Pons (tissue), 1 donor: ENCODE measurements at regions not wholly inside any gene's neighbourhood (a gene's known extent, or its start where the extent isn't known, plus 50 kb on each side); places are given as distances from the start of the nearest gene placed in this dataset.

ENCODE experiments used
- DNase-seq: peaks from one replicate; pipeline ENCODE4 v3.0.0-alpha.2; 2016; ENCODE audit warnings: low spot score

- no peak for DNase-seq
Observed at GRCh38 chr18:72181241-72181764, 362.8 kb downstream of the CBLN2 start.

GRCh38 chr18:72180689-72181088, 363.5 kb downstream of the CBLN2 start:
- no peak for DNase-seq

- DNase-seq, result no peak
Observed at GRCh38 chr18:72174972-72175649, 369.0 kb downstream of the CBLN2 start.

DNA sequence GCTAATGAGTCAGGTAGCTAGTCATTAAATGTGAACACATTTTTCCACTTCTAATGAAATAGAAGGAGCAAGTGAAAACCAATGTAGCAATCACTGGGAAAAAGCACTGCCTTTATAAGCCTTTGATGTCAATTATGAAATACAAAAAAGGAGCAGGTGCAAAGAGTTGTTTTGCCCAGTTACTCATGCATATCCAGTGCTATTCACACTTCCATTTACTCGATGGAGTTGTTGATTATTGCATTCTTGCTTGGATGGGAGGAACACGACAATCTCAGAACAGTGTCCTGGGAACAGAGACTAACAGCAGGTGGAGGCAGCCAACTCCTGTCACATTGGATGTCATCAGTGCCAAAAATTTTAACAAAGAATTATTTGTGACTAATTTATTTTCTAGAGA, 372.5 kb downstream of the CBLN2 start:
- no peak for DNase-seq

- DNase-seq, result no peak
Observed at GRCh38 chr18:72161691-72162090, 382.5 kb downstream of the CBLN2 start.

DNA sequence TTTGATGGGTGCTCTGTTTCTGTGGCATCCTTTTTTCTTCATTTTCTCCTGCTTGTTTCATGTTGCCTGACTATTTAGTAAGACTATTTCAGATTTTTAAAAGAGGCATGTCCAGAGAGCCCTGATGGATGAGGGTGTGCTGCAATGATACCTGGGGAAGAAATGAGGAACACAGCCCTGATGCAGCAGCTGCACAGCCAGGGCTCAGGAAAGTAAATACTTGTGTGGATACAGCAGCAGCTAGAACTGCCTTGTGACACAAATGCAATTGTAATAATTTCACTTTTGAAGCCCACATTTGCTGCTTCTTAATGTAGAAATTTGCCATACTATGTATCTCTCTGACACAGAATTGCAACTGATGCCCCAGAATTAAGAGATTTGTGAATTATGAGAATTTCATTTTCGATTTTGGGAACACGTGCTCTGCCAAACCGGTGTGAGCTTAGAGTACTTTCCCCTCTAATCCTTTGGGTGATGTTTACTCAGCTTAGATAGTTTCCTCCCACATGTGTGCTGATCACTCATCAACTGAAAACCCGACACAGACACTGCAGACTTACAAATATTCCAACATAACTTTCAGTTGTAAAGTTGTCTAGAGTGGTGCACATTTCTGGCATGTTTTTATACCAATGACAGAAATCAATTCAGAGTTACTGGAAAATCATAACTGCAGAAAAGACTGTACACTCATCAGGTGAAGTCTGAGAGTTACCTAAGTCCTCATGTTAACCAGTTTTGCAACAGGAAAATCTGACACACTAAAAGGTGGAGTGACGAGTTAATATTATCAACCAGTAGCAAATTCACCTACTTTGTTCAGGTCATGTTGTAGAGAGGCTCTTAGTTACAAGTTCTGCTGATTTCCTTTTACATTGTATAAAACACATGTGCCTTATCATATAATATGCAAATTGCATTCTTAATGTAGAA, 383.4 kb downstream of the CBLN2 start:
- DNase-seq, result no peak

GRCh38 chr18:72155327-72155726, 388.8 kb downstream of the CBLN2 start:
- peak; percentile 90 for DNase-seq

DNA sequence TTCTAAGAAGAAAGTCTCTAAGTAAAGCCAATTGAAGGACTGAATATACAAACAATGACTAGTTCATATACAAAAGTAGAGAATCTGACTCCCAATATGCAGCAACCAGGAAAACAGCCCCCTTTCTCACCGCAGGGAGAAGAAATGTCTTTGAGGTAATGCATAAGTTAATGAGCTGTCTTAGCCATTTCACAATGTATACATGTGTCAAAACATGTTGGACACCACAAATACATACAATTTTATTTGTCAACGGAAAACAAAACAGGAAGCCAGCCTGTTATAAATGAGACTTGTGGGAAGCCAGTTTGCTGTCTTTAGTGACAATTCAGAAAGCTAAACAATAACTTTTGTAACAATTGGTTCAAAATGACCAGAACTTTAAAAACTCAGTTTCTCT, 389.2 kb downstream of the CBLN2 start:
- no peak for DNase-seq

DNA sequence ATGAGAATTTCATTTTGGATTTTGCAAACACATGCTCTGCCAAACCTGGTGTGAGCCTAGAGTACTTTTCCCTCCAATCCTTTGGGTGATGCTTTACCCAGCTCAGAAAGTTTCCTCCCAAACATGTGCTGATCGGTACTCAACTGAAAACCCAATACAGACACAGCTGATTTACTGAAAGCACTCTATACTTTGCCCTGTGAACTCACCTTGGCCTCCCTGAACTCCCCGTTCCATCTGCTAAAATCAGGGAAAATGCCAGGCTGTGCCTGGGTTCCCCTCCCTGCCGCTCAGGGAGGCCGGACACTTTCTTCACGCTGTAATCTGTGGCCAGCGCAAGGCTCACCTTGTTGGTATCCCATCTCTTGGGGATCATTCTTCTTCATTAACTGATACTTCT, 391.2 kb downstream of the CBLN2 start:
- DNase-seq, result no peak

DNA sequence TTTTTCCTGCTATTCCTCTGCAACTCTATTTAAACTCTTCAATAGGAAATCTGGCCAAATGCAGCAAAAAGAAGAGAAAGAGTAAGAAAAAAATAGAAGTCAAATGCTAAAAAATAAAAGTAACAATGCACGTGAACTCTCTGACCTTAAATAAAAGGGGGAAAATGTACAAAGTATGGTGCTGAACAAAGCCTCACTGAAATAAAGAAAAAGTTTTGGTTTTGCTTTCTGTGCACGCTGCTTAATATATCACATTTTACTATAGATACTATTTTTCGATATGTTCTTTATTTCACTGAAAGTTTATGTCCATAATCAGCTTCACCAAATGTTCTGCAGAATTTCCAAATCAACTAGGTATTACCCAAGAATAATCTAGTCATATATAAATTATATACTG, 396.3 kb downstream of the CBLN2 start:
- DNase-seq, result no peak

DNA sequence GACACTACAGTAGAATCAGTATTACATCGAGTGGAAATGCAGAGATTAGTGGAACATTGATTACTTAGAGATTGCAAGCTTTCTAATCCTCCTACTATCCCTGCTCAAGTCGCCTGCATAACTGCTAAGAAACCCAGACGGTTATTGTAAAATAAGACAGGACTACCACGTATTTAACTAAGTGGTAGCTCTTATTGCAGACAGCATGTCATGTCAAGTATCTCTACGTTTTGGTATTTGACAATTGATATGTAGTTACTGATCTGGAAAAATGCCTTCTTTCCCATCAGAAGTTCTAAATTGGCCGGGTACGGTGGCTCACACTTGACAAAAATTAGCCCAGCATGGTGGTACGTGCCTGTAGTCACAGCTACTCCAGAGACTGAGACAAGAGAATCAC, 404.1 kb downstream of the CBLN2 start:
- DNase-seq, result no peak

DNA sequence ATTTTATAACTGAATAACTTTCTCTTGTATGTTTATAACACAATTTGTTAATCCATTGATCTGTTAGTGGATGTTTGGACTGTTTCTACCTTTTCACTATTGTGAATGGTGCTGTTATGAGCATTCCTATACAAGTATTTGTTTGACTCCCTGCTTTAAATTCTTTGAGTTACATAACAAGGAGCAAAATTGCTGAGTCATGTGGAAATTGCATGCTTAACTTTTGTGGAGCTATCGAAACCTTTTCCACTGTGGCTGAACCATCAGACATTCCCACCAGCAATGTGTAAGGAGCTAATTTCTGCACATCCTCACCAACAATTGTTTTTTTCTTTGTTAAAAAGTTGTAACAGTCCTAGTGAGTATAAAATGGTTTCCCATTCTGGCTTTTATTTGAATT, 415.5 kb downstream of the CBLN2 start:
- DNase-seq, result no peak

GRCh38 chr18:72122103-72122502, 422.0 kb downstream of the CBLN2 start:
- DNase-seq, result no peak

DNA sequence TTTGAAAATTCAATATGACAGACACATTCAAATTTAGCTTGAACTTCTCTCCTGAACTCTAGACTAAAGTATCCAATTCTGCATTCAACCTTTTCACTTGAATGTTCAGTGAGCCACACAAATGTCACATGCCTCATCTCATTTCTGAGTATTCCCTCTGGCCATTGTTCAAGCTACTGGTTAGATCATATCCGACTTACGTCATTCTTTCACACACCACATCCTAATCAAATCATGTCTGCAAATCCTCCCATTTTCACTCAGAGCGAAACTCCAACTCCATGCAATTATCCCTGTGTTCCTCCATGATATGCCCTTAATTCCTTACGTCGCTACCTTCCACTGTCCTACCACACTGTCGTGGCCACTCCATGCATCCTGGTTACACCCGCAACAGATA, 425.1 kb downstream of the CBLN2 start:
- no peak for DNase-seq

DNA sequence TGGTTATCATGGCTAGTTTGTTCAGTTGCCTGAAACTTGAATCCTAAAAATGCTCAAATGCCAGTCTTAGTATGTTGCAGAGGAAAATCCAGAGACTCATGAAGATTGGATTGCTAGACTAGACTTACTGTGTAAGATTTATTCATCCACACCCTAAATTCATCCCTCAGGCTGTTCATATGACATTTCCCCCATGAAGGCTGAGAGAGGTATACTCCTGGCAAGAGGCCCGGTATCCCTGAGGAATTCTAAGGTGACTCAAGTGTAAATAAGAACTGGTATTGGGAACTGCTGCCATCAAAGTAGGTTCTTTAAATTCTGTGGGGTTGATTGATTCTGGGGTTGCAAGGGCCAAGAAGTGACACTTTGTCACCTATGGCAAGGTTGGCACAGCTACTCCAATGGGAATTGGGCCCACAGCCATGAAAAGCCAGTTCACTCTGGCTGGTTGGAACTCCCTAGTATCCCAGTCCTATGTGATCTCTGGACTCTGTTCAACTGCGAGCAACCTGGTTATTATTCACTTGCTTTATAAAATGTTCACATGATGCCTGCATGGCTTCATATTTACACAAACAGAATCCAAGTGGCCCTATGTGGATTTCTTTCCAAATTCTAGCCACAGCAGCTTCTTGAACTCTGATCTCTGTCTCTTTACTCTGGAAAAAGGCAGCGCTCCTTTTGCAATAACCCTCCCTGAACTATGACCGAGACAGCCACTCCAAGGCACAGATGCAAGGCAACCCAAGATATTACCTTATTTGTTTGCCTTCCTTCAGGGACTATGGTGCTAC, 429.1 kb downstream of the CBLN2 start:
- DNase-seq, result no peak

DNA sequence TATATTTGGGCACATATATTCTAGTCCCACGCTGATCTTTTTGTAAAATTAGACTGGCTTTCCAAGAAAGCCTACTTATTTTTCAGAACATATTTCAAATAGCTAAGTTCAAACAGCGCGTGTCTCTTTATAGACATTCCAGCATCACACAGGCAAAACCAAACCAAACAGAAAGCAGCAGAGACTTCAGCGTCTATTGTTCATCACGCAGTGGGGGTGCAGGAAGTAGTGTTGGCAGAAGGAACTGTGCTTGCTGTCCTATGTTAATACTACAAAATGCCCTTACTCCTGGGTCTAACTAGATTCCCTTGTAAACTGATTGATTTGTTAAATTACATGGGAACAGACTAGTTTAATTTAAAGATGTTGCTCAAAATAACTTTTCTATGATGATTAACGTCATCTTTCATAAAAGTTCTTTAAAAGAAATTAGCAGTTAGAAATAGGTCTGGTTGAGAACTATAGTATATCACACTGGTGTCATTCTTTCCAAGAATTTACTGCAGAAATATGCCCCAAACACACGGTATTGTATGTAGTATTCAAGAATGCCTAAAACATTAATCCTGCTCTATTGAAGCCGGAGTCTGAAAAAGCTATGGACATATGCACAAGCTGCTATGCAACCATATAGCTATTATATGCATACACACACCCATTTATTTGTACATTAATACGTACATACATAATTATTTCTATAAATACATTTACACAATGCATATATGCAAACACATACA, 436.3 kb downstream of the CBLN2 start:
- peak; percentile 60 for DNase-seq

DNA sequence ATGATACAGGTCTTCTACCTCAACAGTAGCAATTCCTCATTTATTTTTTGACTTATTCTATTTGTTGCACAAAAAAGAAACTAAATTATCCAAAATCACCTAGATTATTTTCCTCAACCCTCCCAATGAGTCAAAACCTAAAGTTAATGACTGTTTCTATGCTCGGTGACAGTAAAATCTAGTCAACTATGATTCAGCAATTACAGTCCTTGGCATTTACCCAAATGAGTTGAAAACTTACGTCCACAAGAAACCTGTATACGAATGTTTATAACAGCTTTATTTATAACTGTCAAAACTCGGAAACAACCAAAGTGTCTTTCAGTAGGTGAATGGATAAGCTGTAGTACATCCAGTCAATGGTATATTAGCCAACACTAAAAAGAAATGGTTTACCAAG, 439.3 kb downstream of the CBLN2 start:
- DNase-seq, result no peak

DNA sequence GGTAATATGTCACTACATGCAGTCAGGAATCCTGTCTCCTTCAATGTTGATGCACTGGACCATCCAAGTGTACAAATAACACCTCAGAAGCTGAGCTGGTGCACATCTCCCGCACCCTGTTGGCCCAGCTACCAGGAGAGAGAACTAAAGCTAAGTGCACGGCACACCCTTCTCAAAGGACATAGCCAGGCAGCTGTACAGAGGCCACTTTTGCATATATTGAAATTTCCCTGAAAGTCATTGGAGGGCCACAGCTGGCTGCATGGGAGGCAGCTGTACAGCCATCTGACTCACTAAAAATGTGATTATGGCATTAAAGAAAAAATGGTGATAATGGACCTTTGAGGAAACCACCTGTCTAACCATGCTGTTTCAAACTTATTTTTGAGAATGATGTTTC, 441.7 kb downstream of the CBLN2 start:
- no peak for DNase-seq

- DNase-seq, result no peak
Observed at GRCh38 chr18:72100465-72101004, 443.6 kb downstream of the CBLN2 start.

DNA sequence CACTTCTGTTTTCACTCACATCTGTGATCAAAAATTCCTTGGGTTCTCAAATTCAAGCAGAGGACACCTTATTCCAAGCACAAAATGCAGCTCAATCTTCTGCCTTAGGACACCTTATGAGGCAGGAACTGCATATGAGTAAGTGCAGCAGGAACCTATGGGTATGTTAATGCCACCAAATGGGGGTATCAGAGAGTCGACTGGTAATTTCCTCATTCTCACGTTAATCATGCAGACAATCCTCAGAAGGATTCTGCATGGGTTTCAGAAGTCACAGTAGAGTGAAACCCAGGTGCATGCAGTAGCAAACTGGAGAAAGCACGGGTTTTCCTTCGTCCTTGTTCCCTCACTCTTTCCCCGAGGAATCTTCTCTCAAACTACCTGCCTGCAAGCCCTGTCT, 452.8 kb downstream of the CBLN2 start:
- no peak for DNase-seq

GRCh38 chr18:72089432-72089831, 454.7 kb downstream of the CBLN2 start:
- DNase-seq, result no peak
